ENCODE measurements at regions not wholly inside any gene's neighbourhood (a gene's known extent, or its start where the extent isn't known, plus 50 kb on each side); places are given as distances from the start of the nearest gene placed in this dataset.

DNA sequence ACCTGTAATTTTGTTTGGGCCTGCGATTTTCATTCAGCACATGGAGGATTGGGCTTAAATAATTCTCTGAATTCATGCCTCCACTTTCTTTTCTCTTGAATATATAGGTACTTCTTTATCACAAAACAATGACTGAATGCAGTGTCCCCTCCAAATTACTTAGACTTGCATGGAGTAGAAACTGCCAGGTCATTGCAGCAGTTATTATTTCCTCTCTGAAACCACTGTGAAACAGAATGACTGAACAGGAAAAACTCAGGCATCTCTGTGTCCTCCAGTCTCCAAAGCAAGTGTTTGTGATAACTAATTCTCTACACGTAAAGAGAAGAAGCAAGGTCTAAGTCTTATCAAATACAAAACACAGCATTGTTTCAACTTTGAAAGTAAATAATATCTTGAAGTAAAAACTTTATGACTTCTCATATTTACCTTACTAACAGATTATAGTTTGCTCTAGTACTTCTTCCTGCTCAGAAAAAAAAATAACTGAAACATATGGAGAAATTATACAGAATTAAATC lies 144.5 kb upstream of the DIAPH2 start:
- TF ChIP-seq GATA2 (IDR thresholded peaks at IDR 0.05; ENCODE audit: low read depth, low read length) (no peak), GATA3 (IDR thresholded peaks at IDR 0.05; ENCODE audit: low read depth, low read length) (no peak)

All from SH-SY5Y (cell line).